Right ventricle myocardium superior (tissue), 1 donor: ENCODE measurements at regions not wholly inside any gene's neighbourhood (a gene's known extent, or its start where the extent isn't known, plus 50 kb on each side); places are given as distances from the start of the nearest gene placed in this dataset.

Source experiments
- ATAC-seq: fragments of 200-7000 bp; cut with Tn5 transposase; one replicate; pipeline ENCODE4 v1.9.1; 2020; ENCODE audit warnings: mild to moderate bottlenecking; ENCODE audit not compliant: poor library complexity
- DNase-seq: peaks from one replicate; pipeline ENCODE4 v3.0.0-alpha.2; 2020
- intact Hi-C: fragments of 100-400 bp; cut with DNase I; formaldehyde crosslinking; loops from one replicate; pipeline ENCODE4 v1.11.2; 2022
- donor health status: DM: no; HTN: yes; CAD: no; lungs with severe emphysema.

DNA sequence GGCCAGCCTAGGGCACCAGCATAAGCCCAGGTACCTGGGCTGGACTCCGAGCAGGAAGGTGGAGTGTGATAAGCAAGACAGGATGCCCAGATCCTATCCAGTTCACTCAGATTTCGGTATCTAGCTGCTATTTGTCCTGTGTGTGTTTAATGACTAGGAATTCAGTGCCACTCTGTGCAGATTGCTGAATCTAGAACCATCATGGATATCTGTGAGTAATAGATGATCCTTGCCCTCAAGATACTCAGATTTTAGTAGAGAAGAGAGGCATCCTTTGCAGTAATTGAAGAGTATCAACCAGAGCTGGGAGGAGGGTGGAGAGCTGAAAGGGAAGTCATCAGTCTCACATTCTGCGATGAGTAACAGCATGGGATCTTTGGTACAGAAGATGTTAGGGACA lies 155.0 kb upstream of the ARID1B start:
- no peak for DNase-seq
- intact Hi-C loops: no loop called here
- ATAC-seq: no peak

DNA sequence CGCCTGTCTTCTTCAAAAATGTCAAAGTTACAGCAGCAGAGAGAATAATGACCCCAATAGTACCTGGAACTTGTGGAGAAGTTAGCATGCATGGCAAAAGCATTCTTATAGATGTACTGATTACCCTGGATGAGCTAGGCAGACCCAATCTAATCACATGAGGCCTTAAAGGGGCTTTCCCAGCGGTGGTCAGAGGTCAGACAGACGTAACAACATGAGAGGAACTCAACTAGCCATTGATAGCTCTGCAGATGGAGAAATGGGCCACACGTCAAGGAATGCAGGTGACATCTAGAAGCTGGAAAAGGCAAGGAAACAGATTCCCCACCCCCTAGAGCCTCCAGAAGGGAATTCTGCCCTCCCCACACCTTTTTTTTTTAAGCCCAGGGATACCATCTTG lies 156.8 kb upstream of the ARID1B start:
- ATAC-seq (no peak), DNase-seq (no peak)
- intact Hi-C loops: no loop called here

- ATAC-seq (no peak), DNase-seq (no peak)
- intact Hi-C loops: no loop called here
Measured at GRCh38 chr6:156618600-156619205, 158.5 kb upstream of the ARID1B start.

- no peak for DNase-seq
- intact Hi-C loops: no loop called here
- ATAC-seq: no peak
Measured at GRCh38 chr6:156617941-156618340, 159.2 kb upstream of the ARID1B start.

- ATAC-seq (peak; percentile 36), DNase-seq (no peak)
- intact Hi-C loops: no loop called here
Measured at GRCh38 chr6:156617376-156617775, 159.8 kb upstream of the ARID1B start.

- DNase-seq: no peak
- ATAC-seq: no peak
- intact Hi-C loops: no loop called here
Measured at GRCh38 chr6:156616495-156616894, 160.7 kb upstream of the ARID1B start.

DNA sequence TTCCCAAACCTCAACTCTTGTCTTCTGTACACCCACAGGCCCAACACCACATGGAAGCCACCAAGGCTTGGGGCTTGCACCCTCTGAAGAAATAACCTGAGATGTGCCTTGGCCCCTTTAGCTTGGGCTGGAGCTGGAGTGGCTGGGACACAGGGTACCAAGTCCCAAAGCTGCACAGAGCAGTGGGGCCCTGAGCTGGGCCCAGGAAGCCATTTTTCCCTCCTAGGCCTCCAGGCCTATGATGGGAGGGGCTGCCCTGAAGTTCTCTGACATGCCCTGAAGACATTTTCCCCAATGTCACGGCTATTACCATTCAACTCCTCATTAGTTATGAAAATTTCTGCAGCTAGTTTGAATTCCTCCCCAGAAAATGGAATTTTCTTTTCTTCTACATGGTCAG lies 163.2 kb upstream of the ARID1B start:
- intact Hi-C loops: no loop called here
- DNase-seq (no peak), ATAC-seq (no peak)

DNA sequence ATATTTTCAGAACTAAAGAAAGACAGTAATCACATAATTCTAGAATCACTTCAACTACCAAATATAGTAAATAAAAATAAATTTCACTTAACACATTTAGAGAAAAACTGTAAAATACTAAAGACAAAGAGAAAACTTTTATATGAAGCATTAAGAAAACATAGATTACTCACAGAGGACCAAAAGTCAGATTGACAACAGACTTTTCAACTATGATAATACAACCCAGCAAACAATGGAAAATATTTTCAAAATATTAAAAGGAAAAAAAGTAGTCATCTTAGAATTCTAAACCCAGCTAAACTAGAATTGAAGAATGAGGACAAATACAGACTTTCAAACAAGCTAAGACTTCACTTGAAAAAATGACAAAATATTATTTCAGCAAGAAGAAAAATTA lies 164.8 kb upstream of the ARID1B start:
- DNase-seq: no peak
- intact Hi-C loops: no loop called here
- ATAC-seq: no peak

GRCh38 chr6:156602066-156602385 lies 175.2 kb upstream of the ARID1B start:
- intact Hi-C loops: no loop called here
- ATAC-seq: no peak
- no peak for DNase-seq

DNA sequence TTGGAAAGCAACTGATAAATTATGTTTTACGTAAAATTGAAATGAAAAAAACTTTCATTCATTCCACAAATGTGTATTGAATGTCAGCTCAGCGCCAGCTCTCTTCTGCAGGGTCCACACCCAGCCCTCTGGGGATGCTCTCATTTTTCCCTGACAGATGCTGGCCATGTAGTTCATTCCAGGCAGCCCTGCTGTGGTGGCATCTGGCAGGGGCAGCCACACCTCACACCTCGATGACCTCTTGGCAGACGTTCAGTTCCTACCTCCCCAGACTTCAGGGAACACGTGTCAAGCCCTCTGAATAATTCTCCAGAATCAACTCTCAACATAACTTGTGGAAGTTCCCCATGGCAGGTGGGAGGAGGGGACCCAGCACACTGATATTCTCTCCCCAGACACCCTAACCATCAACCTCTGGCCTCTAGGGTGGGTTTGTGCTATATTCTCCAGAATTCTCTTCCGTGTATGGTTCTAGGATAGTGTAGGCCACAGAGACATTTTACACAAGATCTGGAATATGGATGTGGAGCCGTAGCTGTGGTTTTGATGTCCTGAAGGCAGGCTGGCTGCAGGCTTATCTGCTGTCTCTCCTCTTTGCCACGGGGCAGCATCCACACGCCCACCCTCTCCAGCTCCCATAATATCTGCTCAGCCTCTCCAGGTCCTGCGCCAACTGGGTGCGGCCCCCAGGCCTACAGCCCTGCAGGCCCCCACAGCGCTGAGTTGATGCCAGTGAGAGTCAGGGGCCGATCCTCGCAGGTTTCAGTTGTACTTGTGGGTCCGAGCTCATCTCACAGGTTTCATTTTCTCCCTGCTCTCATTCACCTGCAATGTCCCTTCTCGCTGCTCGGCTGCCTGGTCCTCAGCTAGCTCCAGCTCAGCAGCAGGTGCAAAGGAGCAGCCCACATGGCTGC lies 175.8 kb upstream of the ARID1B start:
- intact Hi-C loops: no loop called here
- ATAC-seq (peak; percentile 42), DNase-seq (no peak)

- peak; percentile 41 for ATAC-seq
- intact Hi-C loops: no loop called here
- no peak for DNase-seq
Measured at GRCh38 chr6:156600678-156601077, 176.5 kb upstream of the ARID1B start.

- ATAC-seq: peak; percentile 91
- DNase-seq: no peak
- intact Hi-C loops: no loop called here
Measured at GRCh38 chr6:156599978-156600590, 177.1 kb upstream of the ARID1B start.

DNA sequence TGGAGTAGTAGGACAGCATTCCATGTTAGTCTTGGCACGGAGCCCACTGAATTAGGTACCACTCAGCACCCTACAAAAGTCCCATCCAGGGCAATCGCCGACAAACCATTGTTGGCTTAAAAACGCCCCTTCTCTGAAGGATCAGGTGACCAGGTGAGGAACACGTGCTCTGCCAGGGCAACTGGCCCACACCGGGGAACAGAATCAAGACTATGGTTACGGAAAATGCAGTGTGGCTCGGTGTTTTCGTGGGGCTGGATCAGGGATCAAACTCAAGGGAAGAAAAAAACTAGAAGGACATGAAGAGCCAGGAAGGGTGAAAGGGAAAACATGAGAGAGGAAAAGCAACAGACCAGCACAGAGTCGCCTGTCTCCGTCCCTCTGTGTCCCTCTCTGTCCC lies 177.8 kb upstream of the ARID1B start:
- intact Hi-C loops: no loop called here
- no peak for DNase-seq
- no peak for ATAC-seq

DNA sequence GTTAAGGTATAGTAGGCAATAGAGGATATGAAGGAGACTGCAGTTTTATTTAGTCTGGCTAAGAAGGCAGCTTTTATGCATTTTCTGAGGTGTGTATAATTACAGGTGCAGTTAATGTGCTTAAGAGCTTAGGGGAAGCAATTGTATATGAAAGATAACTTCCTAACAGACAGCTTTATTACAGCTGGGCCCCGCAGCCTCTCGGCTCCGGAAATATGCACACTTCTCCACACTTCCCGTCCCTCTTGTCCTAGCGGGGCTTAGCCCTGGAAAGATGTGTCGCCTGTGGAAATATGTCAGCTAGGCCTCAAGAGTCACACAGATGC lies 178.4 kb upstream of the ARID1B start:
- ATAC-seq (no peak), DNase-seq (no peak)
- intact Hi-C loops: no loop called here

DNA sequence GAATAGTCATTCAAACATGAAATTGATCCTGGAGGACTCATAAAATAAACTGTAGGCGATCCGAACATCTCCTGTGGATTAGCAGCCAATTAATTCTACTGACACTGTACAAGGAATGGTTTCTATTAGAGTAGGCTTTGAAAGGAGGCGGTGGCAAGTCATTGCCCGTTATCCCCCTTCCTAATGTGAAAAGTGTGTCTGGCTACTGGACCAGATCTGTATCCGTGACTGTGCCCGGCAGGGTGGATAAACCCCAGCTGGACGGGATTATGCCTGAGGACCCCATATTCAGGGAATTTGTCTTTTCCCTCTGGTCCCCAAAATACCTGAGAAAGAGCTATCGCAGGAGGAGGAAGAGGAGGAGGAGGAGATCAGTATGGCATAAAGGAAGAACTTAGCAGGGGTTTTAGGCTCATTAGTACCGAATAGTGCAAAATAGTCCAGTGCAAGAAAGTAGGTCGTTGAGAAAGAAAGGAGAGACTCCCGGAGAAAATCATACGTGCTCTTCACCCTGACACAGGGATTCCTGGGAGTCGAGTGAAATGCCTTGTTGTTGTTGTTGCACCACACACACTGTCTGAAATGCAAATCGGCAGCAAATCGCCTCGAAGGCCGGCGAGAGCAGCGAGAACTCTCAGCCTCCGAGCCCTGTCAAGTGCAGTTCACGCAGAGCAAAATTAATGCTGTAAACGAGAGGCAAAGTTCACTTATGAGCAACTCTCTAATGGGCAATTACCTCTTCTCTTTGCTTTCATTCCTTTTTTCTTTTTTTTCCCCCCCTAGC lies 178.9 kb upstream of the ARID1B start:
- intact Hi-C loops: no loop called here
- ATAC-seq (no peak), DNase-seq (no peak)

GRCh38 chr6:156597095-156597494 lies 180.1 kb upstream of the ARID1B start:
- ATAC-seq (no peak), DNase-seq (no peak)
- intact Hi-C loops: no loop called here

DNA sequence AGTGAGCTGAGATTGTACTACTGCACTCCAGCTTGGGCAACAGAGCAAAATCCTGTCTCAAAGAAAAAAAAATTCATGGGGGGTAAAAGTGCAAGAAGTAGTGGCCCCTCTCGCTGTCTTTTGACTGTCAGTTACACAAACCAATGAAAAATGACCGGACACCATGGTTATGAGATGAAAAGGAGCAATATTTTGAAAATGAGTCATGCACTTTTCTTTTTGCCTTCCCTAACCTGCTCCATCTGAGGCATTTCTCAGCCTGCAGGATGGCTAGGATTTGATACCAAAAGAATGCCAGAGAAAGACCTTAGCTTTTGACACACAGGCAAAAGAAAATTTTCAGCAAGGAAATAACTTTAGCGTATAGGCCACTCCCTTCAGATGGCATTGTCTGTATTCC lies 181.7 kb upstream of the ARID1B start:
- no peak for ATAC-seq
- no peak for DNase-seq
- intact Hi-C loops: no loop called here

GRCh38 chr6:156593893-156594292 lies 183.3 kb upstream of the ARID1B start:
- intact Hi-C loops: no loop called here
- ATAC-seq (no peak), DNase-seq (no peak)

- intact Hi-C loops: no loop called here
- ATAC-seq: no peak
Measured at GRCh38 chr6:156593127-156593526, 184.1 kb upstream of the ARID1B start.

DNA sequence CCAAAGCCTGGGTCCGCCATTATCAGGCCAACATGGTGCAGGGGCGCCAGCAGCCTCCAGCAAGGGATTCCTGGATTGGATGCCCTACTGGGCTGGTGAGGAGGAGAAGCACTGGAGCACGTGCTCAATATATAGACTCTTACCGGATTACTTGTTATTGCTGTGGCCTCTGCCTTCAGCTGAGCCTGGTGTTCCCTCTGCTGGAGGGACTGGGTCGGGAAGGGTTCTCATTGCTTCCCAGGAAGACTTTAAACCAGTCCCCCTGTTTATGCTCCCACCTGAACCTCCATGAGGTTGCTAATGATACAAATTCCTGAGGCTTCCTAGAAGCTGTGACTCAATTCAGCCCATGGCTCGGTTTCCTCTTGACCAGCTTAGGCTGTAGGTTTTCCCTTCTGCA lies 186.7 kb upstream of the ARID1B start:
- intact Hi-C loops: no loop called here
- ATAC-seq: no peak
- no peak for DNase-seq

More at GRCh38 chr6:156593127-156593526, 184.1 kb upstream of the ARID1B start:
- no peak for DNase-seq
